Smooth muscle cell (in vitro differentiated cells): ENCODE measurements at regions not wholly inside any gene's neighbourhood (a gene's known extent, or its start where the extent isn't known, plus 50 kb on each side); places are given as distances from the start of the nearest gene placed in this dataset.

Experiments used
- DNase-seq: peaks from one replicate; lab custom pipeline; 2025; ENCODE audit not compliant: unreplicated experiment; lab: John Stamatoyannopoulos, UW
- H2AFZ ChIP-seq: fragments of 200-600 bp; sonication (generic); 2 replicates; pipeline ENCODE4 v1.6.0; 2016; ENCODE audit warnings: antibody characterized with exemption, low read depth, mild to moderate bottlenecking
- H3F3A ChIP-seq: fragments of 200-600 bp; sonication (generic); 2 replicates; pipeline ENCODE4 v1.6.0; 2017; ENCODE audit warnings: antibody characterized with exemption, low read depth
- H3K27ac ChIP-seq: fragments of 200-600 bp; sonication (generic); 2 replicates; pipeline ENCODE4 v1.5.1; 2016; ENCODE audit warnings: low read depth, mild to moderate bottlenecking
- H3K27me3 ChIP-seq: fragments of 200-600 bp; sonication (generic); 2 replicates; pipeline ENCODE4 v1.6.1; 2016; ENCODE audit warnings: low read depth, mild to moderate bottlenecking
- H3K36me3 ChIP-seq: fragments of 200-600 bp; sonication (generic); 2 replicates; pipeline ENCODE4 v1.5.1; 2016; ENCODE audit warnings: low read depth
- H3K4me1 ChIP-seq: fragments of 200-600 bp; sonication (generic); 2 replicates; pipeline ENCODE4 v1.5.1; 2016; ENCODE audit warnings: low read depth
- H3K4me2 ChIP-seq: fragments of 200-600 bp; sonication (generic); 2 replicates; pipeline ENCODE4 v1.6.0; 2016; ENCODE audit warnings: mild to moderate bottlenecking
- H3K4me3 ChIP-seq: fragments of 200-600 bp; sonication (generic); 2 replicates; pipeline ENCODE4 v1.5.1; 2016; ENCODE audit warnings: mild to moderate bottlenecking
- H3K79me2 ChIP-seq: fragments of 200-600 bp; sonication (generic); 2 replicates; pipeline ENCODE4 v1.6.0; 2016; ENCODE audit warnings: low read depth, mild to moderate bottlenecking
- H3K9ac ChIP-seq: fragments of 200-600 bp; sonication (generic); 2 replicates; pipeline ENCODE4 v1.6.0; 2016; ENCODE audit warnings: low read depth
- H3K9me3 ChIP-seq: fragments of 200-600 bp; sonication (generic); replicated peaks from 2 replicates; pipeline ENCODE4 v1.5.1; 2016; ENCODE audit warnings: low read depth
- H4K20me1 ChIP-seq: fragments of 200-600 bp; sonication (generic); 2 replicates; pipeline ENCODE4 v1.6.0; 2016; ENCODE audit warnings: low read depth
- CTCF ChIP-seq: fragments of 200-600 bp; sonication (generic); IDR thresholded peaks from 2 replicates; pipeline ENCODE4 v1.5.1; 2017; ENCODE audit warnings: borderline replicate concordance, mild to moderate bottlenecking, antibody characterized with exemption; ENCODE audit not compliant: insufficient read depth, poor library complexity, severe bottlenecking
- WGBS: methylation state at CpG from one replicate; pipeline ENCODE4 v1.1.7; 2016; ENCODE audit warnings: low lambda C conversion rate; 5-methylcytosine and 5-hydroxymethylcytosine counted together

- WGBS, result 71% methylated on average over 8 of the region's 8 CpGs
- H3K4me1 ChIP-seq, result no peaks in the 10 kb centered on the region
- no peaks in the 10 kb centered on the region for H3K9me3 ChIP-seq
- no peak for DNase-seq
- TF ChIP-seq CTCF, result no peak
- no peak overlapping the region for H3K9ac ChIP-seq
- H3K27ac ChIP-seq, result no peak overlapping the region
- no peak overlapping the region for H3K4me2 ChIP-seq
- no peak overlapping the region for H2AFZ ChIP-seq
- no peaks in the 10 kb centered on the region for H3F3A ChIP-seq
- no peaks in the 10 kb centered on the region for H4K20me1 ChIP-seq
- no peaks in the 10 kb centered on the region for H3K27me3 ChIP-seq
- no peaks in the 10 kb centered on the region for H3K79me2 ChIP-seq
- H3K36me3 ChIP-seq, result no peaks in the 10 kb centered on the region
- no peak overlapping the region for H3K4me3 ChIP-seq
Observed at GRCh38 chr6:1499777-1500176, 109.9 kb upstream of the FOXC1 start.

DNA sequence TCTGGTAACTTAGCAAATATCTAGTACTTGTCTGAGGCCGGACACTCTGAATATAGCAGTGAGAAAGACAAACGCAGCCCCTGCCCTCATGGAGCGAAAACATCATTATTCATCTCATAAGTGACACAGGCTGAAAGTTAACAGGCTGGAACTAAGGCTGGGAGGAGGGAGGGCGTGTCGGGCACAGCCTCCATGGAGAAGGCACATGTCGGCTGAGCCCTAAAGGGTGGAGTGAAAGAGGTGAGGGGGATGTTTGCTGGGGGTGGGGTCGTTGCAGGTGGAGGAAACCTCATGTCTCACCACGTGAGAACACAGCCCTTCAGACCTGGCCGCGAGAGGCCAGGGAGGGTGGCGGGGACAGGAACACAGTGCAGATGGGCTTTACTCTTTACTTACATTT, 108.8 kb upstream of the FOXC1 start:
- Histone ChIP-seq H3K79me2 (no peaks in the 10 kb centered on the region), H4K20me1 (no peaks in the 10 kb centered on the region), H3K9ac (no peak overlapping the region), H3K36me3 (no peaks in the 10 kb centered on the region), H2AFZ (no peak overlapping the region), H3K4me2 (no peak overlapping the region), H3K9me3 (no peaks in the 10 kb centered on the region), H3K4me1 (no peaks in the 10 kb centered on the region), H3K27me3 (no peaks in the 10 kb centered on the region), H3F3A (no peaks in the 10 kb centered on the region), H3K4me3 (no peak overlapping the region), H3K27ac (no peak overlapping the region)
- no peak for TF ChIP-seq CTCF
- no peak for DNase-seq
- WGBS, result 90% methylated on average over 11 of the region's 11 CpGs

DNA sequence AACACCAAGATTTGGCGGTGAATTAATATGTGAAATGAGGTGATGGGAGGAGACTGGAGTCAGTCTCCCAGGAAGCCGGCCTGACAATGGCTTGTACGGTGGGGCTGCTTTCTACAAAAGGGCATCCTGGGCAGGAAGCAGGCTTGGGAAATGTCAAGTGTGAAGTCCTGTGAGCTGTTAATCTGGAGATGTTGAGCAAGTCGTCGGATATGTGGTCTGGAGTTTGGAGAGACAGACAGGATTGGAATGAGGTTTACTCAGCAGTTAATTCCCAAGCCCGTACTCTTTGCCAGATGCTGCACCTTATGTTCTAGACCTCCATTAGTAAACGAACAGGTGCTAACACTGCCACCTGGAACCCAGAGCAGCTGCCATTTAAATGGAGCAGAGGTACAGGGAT, 107.7 kb upstream of the FOXC1 start:
- H4K20me1 ChIP-seq, result no peaks in the 10 kb centered on the region
- no peaks in the 10 kb centered on the region for H3K36me3 ChIP-seq
- H3K4me2 ChIP-seq, result no peak overlapping the region
- no peak overlapping the region for H3K4me3 ChIP-seq
- no peaks in the 10 kb centered on the region for H3K9me3 ChIP-seq
- WGBS, result 34% methylated on average over 7 of the region's 7 CpGs
- H2AFZ ChIP-seq, result no peak overlapping the region
- TF ChIP-seq CTCF, result no peak
- H3K27me3 ChIP-seq, result no peaks in the 10 kb centered on the region
- H3K4me1 ChIP-seq, result no peaks in the 10 kb centered on the region
- DNase-seq, result no peak
- H3K79me2 ChIP-seq, result no peaks in the 10 kb centered on the region
- no peak overlapping the region for H3K27ac ChIP-seq
- no peak overlapping the region for H3K9ac ChIP-seq
- H3F3A ChIP-seq, result no peaks in the 10 kb centered on the region

DNA sequence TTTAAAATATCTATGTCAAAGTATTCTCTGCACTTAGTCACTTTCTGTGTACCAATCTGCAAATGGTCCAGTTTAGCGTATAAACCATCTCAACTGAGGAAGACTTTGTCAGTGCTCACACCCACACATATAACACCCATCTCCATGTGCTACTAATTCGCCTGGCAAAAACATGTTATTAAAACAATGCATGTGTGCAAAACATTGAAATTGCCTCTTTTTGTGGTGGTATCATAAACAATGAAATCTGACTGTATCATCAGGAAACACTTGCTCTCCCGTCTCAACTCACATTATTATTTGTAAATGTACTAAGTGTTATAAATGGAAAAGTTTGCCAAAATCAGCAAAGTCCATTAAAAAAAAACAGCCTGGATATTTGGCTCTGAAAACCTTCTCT, 105.9 kb upstream of the FOXC1 start:
- Histone ChIP-seq H3K9me3 (no peaks in the 10 kb centered on the region), H3F3A (no peaks in the 10 kb centered on the region), H3K36me3 (no peaks in the 10 kb centered on the region), H3K4me2 (no peak overlapping the region), H3K27me3 (peaks cover 2% of the 10 kb centered on the region), H3K4me1 (no peaks in the 10 kb centered on the region), H3K27ac (no peak overlapping the region), H4K20me1 (no peaks in the 10 kb centered on the region), H3K9ac (no peak overlapping the region), H3K4me3 (no peak overlapping the region), H3K79me2 (no peaks in the 10 kb centered on the region), H2AFZ (no peak overlapping the region)
- 83% methylated on average over 3 of the region's 3 CpGs for WGBS
- DNase-seq, result no peak
- no peak for TF ChIP-seq CTCF
